ENCODE measurements at regions not wholly inside any gene's neighbourhood (a gene's known extent, or its start where the extent isn't known, plus 50 kb on each side); places are given as distances from the start of the nearest gene placed in this dataset.

GRCh38 chr14:73784181-73784987 lies 67.2 kb upstream of the PTGR2 start:
- DNase-seq (no peak), ATAC-seq (ENCODE audit: poor library complexity) (peak; percentile 6)
- intact Hi-C loops (cut with DNase I): loop anchor here (10.0 kb wide), 1 partner anchor 60 kb away; no protein-coding TSS in a partner anchor

DNA sequence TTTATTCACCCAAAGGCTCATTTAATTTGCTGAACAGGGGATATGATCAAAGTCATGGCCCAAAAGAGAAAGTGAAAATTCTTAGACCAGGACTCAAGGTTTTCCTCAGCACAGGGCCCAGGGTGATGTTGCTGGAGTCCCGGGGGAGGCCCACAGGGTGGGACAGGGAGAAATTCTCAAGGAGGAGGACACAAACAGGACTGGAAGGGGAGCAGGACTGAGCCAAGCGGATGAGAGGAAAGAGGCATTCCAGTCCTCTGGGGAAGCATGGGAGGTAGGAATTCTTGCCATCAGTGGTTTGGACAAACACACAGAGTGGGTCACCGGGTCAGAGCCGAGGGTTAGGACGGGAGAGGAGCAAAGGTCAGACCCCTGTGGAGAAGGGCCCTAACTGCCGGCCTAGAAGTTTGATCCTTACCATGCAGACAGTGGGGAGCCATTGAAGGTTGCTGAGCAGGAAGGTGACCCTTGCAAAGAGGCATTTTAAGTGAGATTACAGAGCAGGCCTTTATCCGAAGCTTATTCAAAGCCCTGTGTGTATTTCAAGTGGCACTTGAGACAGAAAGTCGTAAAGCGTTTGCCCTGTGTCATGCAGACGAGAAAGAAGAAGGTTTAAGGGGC lies 68.4 kb upstream of the PTGR2 start:
- DNase-seq (no peak), ATAC-seq (ENCODE audit: poor library complexity) (no peak)
- intact Hi-C loops (cut with DNase I): loop anchor here (10.0 kb wide), 1 partner anchor 58 kb away; no protein-coding TSS in a partner anchor

GRCh38 chr14:73782623-73783022 lies 68.4 kb upstream of the PNMA1 start:
- ATAC-seq (ENCODE audit: poor library complexity) (no peak), DNase-seq (no peak)
- intact Hi-C loops (cut with DNase I): loop anchor here (10.0 kb wide), 1 partner anchor 58 kb away; no protein-coding TSS in a partner anchor

DNA sequence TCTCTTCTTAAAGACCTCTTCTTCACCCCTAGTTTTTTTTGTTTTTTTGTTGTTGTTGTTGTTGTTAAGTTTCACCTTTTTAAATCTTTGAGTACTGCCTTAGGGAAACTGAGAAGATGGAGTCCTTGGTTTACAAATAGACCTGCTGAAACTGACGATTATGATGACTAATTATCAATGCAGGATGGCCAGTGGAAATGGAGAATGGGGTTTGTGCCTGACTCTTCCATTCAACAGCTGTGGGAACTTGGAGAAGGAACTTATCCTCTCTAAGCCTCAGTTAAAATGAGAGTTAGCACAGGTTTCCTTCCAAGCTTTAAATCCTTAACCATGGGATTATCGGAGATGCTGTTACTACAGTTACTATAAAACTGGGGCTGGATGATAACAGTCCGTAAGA lies 66.7 kb upstream of the PNMA1 start:
- DNase-seq (no peak), ATAC-seq (ENCODE audit: poor library complexity) (no peak)
- intact Hi-C loops (cut with DNase I): loop anchor here (10.0 kb wide), 1 partner anchor 56 kb away; no protein-coding TSS in a partner anchor

DNA sequence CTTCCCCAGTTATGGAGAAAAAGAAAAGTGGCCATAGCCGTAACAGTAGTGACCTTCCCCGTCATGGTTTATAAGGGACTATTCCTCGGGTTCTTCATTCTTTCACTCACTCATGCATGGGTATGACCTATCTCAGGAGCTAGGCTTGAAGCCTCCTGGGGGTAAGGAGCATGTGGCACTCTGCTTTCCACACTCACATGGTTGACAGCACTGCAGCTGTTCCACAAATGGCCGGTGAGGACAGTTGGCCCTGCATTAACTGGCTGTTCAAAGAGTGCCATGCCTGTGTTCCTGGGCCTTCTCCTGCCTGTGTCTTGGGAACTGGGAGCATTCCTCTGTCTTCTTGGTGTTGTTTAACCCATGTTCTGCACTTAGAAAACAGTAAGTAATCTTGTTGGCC lies 66.2 kb upstream of the PNMA1 start:
- ATAC-seq (ENCODE audit: poor library complexity) (no peak), DNase-seq (no peak)
- intact Hi-C loops (cut with DNase I): loop anchor here (10.0 kb wide), 1 partner anchor 56 kb away; no protein-coding TSS in a partner anchor

DNA sequence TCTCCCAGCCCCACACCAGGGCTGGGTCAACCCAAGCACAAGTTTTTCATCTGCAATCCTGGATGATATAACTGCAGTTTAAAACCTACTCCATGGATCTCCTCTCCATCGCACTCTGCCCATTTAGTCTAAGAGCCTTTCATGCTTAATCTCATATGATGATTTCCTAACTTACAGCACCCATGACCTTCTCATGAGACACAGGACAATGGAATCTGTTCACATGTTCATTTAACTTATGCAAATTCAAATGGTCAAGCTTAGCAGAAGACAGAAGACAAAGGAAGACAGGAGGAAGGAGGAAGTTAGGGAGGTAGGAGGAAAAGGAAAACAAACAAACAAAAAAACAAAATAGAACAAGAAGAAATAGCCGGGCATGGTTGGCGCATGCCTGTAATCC lies 64.6 kb upstream of the PNMA1 start:
- intact Hi-C loops (cut with DNase I): no loop called here
- ATAC-seq (ENCODE audit: poor library complexity): no peak
- DNase-seq: no peak

- DNase-seq (no peak), ATAC-seq (ENCODE audit: poor library complexity) (peak; percentile 24)
- intact Hi-C loops (cut with DNase I): no loop called here
Measured at GRCh38 chr14:73777420-73777819, 63.2 kb upstream of the PNMA1 start.

GRCh38 chr14:73776194-73776537 lies 62.0 kb upstream of the PNMA1 start:
- DNase-seq (no peak), ATAC-seq (ENCODE audit: poor library complexity) (no peak)

DNA sequence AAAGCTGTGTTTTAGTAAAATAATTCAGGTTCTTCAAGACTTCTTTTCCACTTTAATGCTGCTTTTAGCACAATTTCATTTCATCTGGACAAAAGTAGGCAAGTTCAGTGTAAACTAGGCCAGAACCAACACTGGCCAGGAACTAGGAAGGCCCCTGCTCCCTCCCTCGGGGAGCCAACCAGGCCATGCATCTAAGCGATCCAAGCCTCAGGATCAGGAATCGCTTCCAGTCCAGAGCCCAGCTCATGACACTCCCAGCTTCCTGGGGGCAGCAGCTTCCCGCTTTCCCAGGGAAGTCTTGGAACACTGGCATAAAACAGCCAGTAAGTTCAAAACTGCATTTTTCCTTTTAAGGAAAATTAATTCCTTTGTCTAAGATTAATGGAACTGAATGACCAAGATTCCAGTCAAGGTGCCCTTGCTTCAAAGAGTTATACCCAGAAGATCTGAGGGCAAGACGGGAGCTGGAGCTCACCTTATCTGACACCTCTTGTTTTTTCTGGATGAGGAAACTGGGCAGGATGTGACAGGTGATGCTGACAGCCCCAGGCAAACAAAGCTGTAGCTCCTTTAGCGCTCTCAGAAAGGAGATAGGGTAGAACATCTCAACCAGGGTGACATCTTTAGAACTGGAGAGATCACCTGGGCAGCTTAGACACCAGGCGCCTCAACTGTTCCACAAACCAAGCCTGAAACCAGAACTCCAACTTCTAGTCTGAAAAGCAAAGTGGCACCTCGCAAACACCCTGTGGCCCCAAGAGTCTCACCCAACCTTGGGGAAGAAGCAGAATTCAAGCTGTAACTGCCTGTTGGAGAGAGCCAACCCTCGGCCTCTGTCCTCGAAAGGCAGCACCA lies 61.4 kb upstream of the PNMA1 start:
- intact Hi-C loops (cut with DNase I): no loop called here
- DNase-seq: no peak
- no peak for ATAC-seq (ENCODE audit: poor library complexity)

More at GRCh38 chr14:73776194-73776537, 62.0 kb upstream of the PNMA1 start:
- intact Hi-C loops (cut with DNase I): no loop called here

DNA sequence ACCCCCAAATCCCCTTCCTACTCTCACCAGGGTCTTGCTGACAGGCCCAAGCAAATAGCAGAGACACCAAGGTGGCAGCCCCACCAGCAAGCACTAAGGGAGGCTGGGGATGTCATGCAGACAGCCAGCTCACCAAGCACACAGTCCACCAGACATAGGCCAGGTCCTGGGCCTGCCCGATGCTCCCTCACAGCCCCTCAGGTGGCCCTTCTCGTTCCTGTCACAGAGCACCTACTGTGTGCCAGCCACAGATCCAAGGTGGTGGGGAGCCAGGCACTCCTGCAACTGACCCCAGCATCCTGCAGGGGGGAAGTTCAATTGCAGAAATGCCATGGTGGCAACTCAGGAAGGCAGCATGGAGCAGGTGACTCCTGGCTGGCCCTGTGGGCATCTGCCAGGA lies 60.5 kb upstream of the PNMA1 start:
- ATAC-seq (ENCODE audit: poor library complexity) (no peak), DNase-seq (no peak)
- intact Hi-C loops (cut with DNase I): no loop called here

DNA sequence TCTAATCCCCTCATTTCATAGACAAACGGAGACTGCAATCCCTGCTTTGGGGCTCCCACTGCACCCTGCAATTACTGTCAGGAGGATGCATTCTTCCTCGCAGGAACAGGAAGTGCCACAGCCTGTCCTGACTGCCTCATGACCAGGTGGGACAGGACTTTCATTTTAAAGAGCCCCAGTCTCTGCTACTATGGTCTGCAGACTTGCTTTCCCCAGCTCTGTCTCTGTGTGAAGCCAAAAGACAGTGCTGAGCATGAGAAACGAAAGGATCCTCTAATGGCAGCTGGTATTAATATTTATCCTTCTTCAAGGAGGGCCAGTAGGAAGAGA lies 60.0 kb upstream of the PNMA1 start:
- no peak for DNase-seq
- ATAC-seq (ENCODE audit: poor library complexity): no peak
- intact Hi-C loops (cut with DNase I): no loop called here

- DNase-seq (no peak), ATAC-seq (ENCODE audit: poor library complexity) (no peak)
- intact Hi-C loops (cut with DNase I): no loop called here
Measured at GRCh38 chr14:73773441-73774240, 59.5 kb upstream of the PNMA1 start.

- ATAC-seq (ENCODE audit: poor library complexity) (peak; percentile 51), DNase-seq (peak; percentile 44)
- intact Hi-C loops (cut with DNase I): no loop called here
Measured at GRCh38 chr14:73771848-73772638, 57.9 kb upstream of the PNMA1 start.

- DNase-seq: peak; percentile 24
- ATAC-seq (ENCODE audit: poor library complexity): no peak
- intact Hi-C loops (cut with DNase I): no loop called here
Measured at GRCh38 chr14:73770977-73771847, 57.0 kb upstream of the PNMA1 start.

GRCh38 chr14:73768107-73768506 lies 53.9 kb upstream of the PNMA1 start:
- intact Hi-C loops (cut with DNase I): no loop called here
- peak; percentile 17 for DNase-seq
- no peak for ATAC-seq (ENCODE audit: poor library complexity)

DNA sequence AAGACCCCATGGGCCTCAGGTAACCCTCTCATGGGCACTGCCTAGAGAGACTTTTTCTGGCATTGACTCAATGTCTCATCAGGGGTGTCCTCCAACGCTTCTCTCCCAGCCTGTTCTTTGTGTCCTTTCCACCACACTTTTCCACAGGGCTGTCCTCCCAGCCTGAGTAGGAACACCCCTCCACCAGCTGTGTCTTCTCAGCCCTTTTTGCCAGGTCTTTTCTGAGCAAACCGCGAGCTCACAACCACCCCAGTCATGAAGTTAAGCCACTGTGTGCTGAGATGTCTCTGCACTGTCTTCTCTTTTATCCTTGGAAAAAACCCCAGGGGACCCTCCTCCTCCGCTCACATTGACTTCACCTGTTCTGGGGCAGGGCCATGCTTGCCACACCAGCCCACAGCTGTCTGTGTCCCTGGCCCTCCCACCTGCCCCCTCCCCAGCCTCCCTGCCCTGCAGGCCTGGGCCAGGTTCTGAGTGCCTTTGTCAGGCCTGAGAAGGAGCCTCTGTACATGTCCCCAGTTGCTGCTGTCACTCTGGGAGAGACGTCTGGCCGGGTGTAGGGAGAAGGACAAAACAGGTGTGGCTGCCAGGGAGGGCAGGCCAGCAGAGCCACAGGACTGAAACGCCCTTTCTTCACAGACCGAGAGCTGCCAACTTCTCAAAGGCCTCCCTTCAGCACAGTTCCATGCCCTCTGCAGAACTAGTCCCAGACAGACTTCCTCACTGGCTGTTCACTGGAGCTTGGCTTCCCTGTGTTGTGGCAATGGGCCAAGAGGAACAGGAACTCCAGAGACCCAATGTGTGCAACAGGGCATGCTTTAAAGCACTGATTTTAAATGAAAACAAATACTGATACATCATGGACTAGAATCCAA lies 50.5 kb upstream of the PNMA1 start:
- intact Hi-C loops (cut with DNase I): no loop called here
- DNase-seq: peak; percentile 81
- peak; percentile 70 for ATAC-seq (ENCODE audit: poor library complexity)
